Endothelial cell of umbilical vein (primary cell): ENCODE measurements at regions not wholly inside any gene's neighbourhood (a gene's known extent, or its start where the extent isn't known, plus 50 kb on each side); places are given as distances from the start of the nearest gene placed in this dataset.

Source experiments
- BruUV-seq: library from RNA; stranded (reverse); fragments of 400-500 nt; replicated peaks from 2 replicates; lab custom pipeline; 2021; lab: Mats Ljungman, UMichigan
- CTCF ChIA-PET: fragments of 300-600, 350-600 bp; sonication (Branson Sonifier 250); formaldehyde crosslinking; loops from one replicate; lab custom pipeline; 2021; ENCODE audit warnings: antibody characterized with exemption, inconsistent platforms; lab: Charles Lee
- POLR2A ChIA-PET: fragments of 300-600, 350-600 bp; sonication (Branson Sonifier 250); formaldehyde crosslinking; loops from one replicate; lab custom pipeline; 2021; ENCODE audit warnings: antibody characterized with exemption, inconsistent platforms; lab: Charles Lee
- DNase-seq: peaks from one replicate; pipeline ENCODE4 v3.0.0-alpha.2; 2011; ENCODE audit warnings: low read depth, low spot score
- FAIRE-seq: peaks from 2 replicates; lab custom pipeline; 2011; peaks lifted over from hg19 to GRCh38; lab: Jason Lieb, UNC
- H2AFZ ChIP-seq: 2 replicates; pipeline ENCODE4 v1.6.0; 2012; ENCODE audit warnings: low read depth, low read length, control low read depth, inconsistent platforms
- H3K27ac ChIP-seq: 2 replicates; pipeline ENCODE4 v1.5.1; 2011; ENCODE audit warnings: low read depth, mild to moderate bottlenecking, control low read depth, low read length, moderate library complexity; ENCODE audit not compliant: insufficient read depth
- H3K27me3 ChIP-seq, 2 experiments: 2 replicates each; pipeline versions ENCODE4 v1.6.0 to v1.6.1; 2011; ENCODE audit warnings: low read length in 2 of 2, mixed read lengths in 1 of 2; ENCODE audit not compliant: control insufficient read depth in 2 of 2, insufficient read depth in 2 of 2
- H3K36me3 ChIP-seq, 2 experiments: 2 replicates in 1 of 2; 3 replicates in 1 of 2; pipeline ENCODE4 v1.5.1; 2011; ENCODE audit warnings: low read length in 2 of 2, mild to moderate bottlenecking in 1 of 2, moderate library complexity in 1 of 2; ENCODE audit not compliant: control insufficient read depth in 2 of 2, insufficient read depth in 2 of 2; ENCODE audit errors: extremely low read depth in 1 of 2
- H3K4me1 ChIP-seq: 3 replicates; pipeline ENCODE4 v1.5.1; 2011; ENCODE audit warnings: mild to moderate bottlenecking, low read length; ENCODE audit not compliant: control insufficient read depth, insufficient read depth; ENCODE audit errors: extremely low read depth
- H3K4me2 ChIP-seq: 2 replicates; pipeline ENCODE4 v1.6.1; 2011; ENCODE audit warnings: low read length, control low read depth, mixed read lengths; ENCODE audit not compliant: insufficient read depth
- H3K4me3 ChIP-seq, 3 experiments: fragments of 200-600 bp in 1 of 3; sonication (generic), shearing (Covaris generic) in 1 of 3; replicated peaks in 1 of 3; 2 replicates each; pipeline ENCODE4 v1.5.1; 2011 to 2016; ENCODE audit warnings: control low read depth in 3 of 3, low read length in 3 of 3, mild to moderate bottlenecking in 2 of 3, inconsistent platforms in 1 of 3, low read depth in 1 of 3, moderate library complexity in 1 of 3; ENCODE audit not compliant: insufficient read depth in 1 of 3
- H3K79me2 ChIP-seq: 2 replicates; pipeline ENCODE4 v1.6.0; 2012; ENCODE audit warnings: low read length, inconsistent platforms; ENCODE audit not compliant: control insufficient read depth, insufficient read depth
- H3K9ac ChIP-seq: replicated peaks from 2 replicates; pipeline ENCODE3; 2011; ENCODE audit warnings: low read length, control low read depth; ENCODE audit not compliant: insufficient read depth; ENCODE audit errors: extremely low read depth
- H3K9me1 ChIP-seq: replicated peaks from 3 replicates; pipeline ENCODE4 v1.6.0; 2011; ENCODE audit warnings: mild to moderate bottlenecking, low read length; ENCODE audit not compliant: control insufficient read depth, insufficient read depth; ENCODE audit errors: extremely low read depth
- H3K9me3 ChIP-seq: replicated peaks from 2 replicates; pipeline ENCODE4 v1.5.1; 2012; ENCODE audit warnings: low read length, inconsistent platforms; ENCODE audit not compliant: control insufficient read depth, insufficient read depth
- H4K20me1 ChIP-seq: replicated peaks from 2 replicates; pipeline ENCODE3; 2011; ENCODE audit warnings: mild to moderate bottlenecking, low read length; ENCODE audit not compliant: control insufficient read depth, insufficient read depth; ENCODE audit errors: extremely low read depth
- CTCF ChIP-seq, 2 donors: IDR thresholded peaks; 1 replicate in 1 of 2; 2 replicates in 1 of 2; pipeline ENCODE4 v1.5.1; 2011; ENCODE audit warnings: low read length in 2 of 2, mild to moderate bottlenecking in 2 of 2, moderate library complexity in 2 of 2, control low read depth in 1 of 2, inconsistent platforms in 1 of 2, low read depth in 1 of 2; ENCODE audit not compliant: insufficient read depth in 1 of 2; ENCODE audit errors: extremely low read depth in 1 of 2
- EZH2 ChIP-seq: IDR thresholded peaks from 2 replicates; pipeline ENCODE4 v1.6.1; 2012; ENCODE audit warnings: borderline replicate concordance, low read depth, mild to moderate bottlenecking, moderate library complexity, low read length, inconsistent platforms; ENCODE audit not compliant: severe bottlenecking
- FOS ChIP-seq: IDR thresholded peaks from 2 replicates; pipeline ENCODE4 v1.6.1; 2011; ENCODE audit warnings: mild to moderate bottlenecking, low read length, moderate library complexity, borderline replicate concordance; ENCODE audit not compliant: insufficient read depth
- GATA2 ChIP-seq: IDR thresholded peaks from 2 replicates; pipeline ENCODE4 v1.7.0; 2011; ENCODE audit warnings: low read depth, mild to moderate bottlenecking, moderate library complexity, mixed read lengths, low read length; ENCODE audit not compliant: insufficient read length, insufficient read depth
- JUN ChIP-seq: IDR thresholded peaks from 2 replicates; pipeline ENCODE4 v1.6.1; 2011; ENCODE audit warnings: borderline replicate concordance, low read depth; ENCODE audit not compliant: insufficient read length, insufficient read depth
- MAX ChIP-seq: IDR thresholded peaks from 2 replicates; pipeline ENCODE4 v1.6.1; 2011; ENCODE audit not compliant: insufficient read depth, insufficient read length
- MYC ChIP-seq: IDR thresholded peaks from one replicate; pipeline ENCODE4 v1.6.1; 2011; ENCODE audit warnings: mild to moderate bottlenecking, low read depth, low read length
- POLR2A ChIP-seq: IDR thresholded peaks from 2 replicates; pipeline ENCODE4 v1.6.1; 2012; ENCODE audit warnings: low read depth, mild to moderate bottlenecking, control low read depth, low read length
- POLR2AphosphoS5 ChIP-seq: IDR thresholded peaks from 2 replicates; pipeline ENCODE4 v1.6.1; 2012; ENCODE audit warnings: low read depth, mild to moderate bottlenecking, control low read depth, low read length, moderate library complexity; ENCODE audit not compliant: insufficient read depth
- dilution Hi-C: fragments of 300-500 bp; cut with MboI; formaldehyde crosslinking; loops from one replicate; pipeline ENCODE4 v1.15.0; 2019; ENCODE audit warnings: low sequenced_read_pairs; ENCODE audit not compliant: extremely low pct_ligation_motif_present
- intact Hi-C: fragments of 100-400 bp; cut with micrococcal nuclease; formaldehyde crosslinking; loops from one replicate; pipeline ENCODE4 v1.10.0; 2022

GRCh38 chr5:72598401-72599064 lies 91.3 kb upstream of the ZNF366 start:
- intact Hi-C loops = no loop called here
- FAIRE-seq = no peak
- POLR2A ChIA-PET = no interaction called here

GRCh38 chr5:72597456-72597948 lies 90.3 kb upstream of the ZNF366 start:
- H3K27me3 ChIP-seq = no peaks in the 10 kb centered on the region
- peak; percentile 53 for TF ChIP-seq JUN
- no peak for TF ChIP-seq EZH2
- no peak for TF ChIP-seq MYC
- TF ChIP-seq POLR2AphosphoS5 = peak; percentile 54
- TF ChIP-seq FOS = peak; percentile 51
- peak; percentile 83 for TF ChIP-seq GATA2
- TF ChIP-seq MAX = peak; percentile 24
- no peak for TF ChIP-seq POLR2A
- no peak for TF ChIP-seq CTCF (IDR thresholded peaks at IDR 0.05; ENCODE audit: extremely low read depth in 1 of 2, insufficient read depth in 1 of 2, low read depth in 1 of 2, low read length in 2 of 2)
- peak overlapping the region; percentile 23 for H2AFZ ChIP-seq
- ChIA-PET POLR2A (interaction anchor here (0.5 to 1.1 kb wide), 3 partner anchors 9 to 67 kb away, joined by 3 to 4 read pairs (median 3); no protein-coding TSS in a partner anchor), CTCF (interaction anchor here (0.9 to 1.5 kb wide), 6 partner anchors 14 to 222 kb away, joined by 3 to 6 read pairs (median 4); no protein-coding TSS in a partner anchor)
- dilution Hi-C loops = loop anchor here (25.0 kb wide), 1 partner anchor 215 kb away; the partner anchor contains the start of gene TNPO1
- no peaks in the 10 kb centered on the region for H3K36me3 ChIP-seq
- no peaks in the 10 kb centered on the region for H3K79me2 ChIP-seq
- peaks cover 60% of the 10 kb centered on the region for H3K4me1 ChIP-seq
- H3K9me1 ChIP-seq = no peaks in the 10 kb centered on the region
- no peaks in the 10 kb centered on the region for H3K9me3 ChIP-seq
- no peak overlapping the region for H3K4me3 ChIP-seq
- DNase-seq = peak; percentile 94
- intact Hi-C loops = loop anchor here (1.0 to 2.0 kb wide), 2 partner anchors 41 to 145 kb away; no protein-coding TSS in a partner anchor
- peak; percentile 61 for FAIRE-seq
- H3K9ac ChIP-seq = peak overlapping the region; percentile 67
- peak overlapping the region; percentile 88 for H3K27ac ChIP-seq
- H3K4me2 ChIP-seq = no peak overlapping the region
- H4K20me1 ChIP-seq = no peaks in the 10 kb centered on the region
- BruUV-seq = TSS peak; percentile 39

More at GRCh38 chr5:72598401-72599064, 91.3 kb upstream of the ZNF366 start:
- peaks cover 70% of the 10 kb centered on the region for H3K4me1 ChIP-seq
- no peak overlapping the region for H3K9ac ChIP-seq
- H3K36me3 ChIP-seq = no peaks in the 10 kb centered on the region
- TF ChIP-seq GATA2 (peak; percentile 19), EZH2 (no peak)
- no peaks in the 10 kb centered on the region for H3K9me1 ChIP-seq
- H2AFZ ChIP-seq = no peak overlapping the region
- BruUV-seq = no TSS peak
- H3K9me3 ChIP-seq = no peaks in the 10 kb centered on the region
- H4K20me1 ChIP-seq = no peaks in the 10 kb centered on the region
- H3K79me2 ChIP-seq = no peaks in the 10 kb centered on the region
- CTCF ChIA-PET = interaction anchor here (1.1 to 1.5 kb wide), 3 partner anchors 13 to 232 kb away, joined by 3 to 6 read pairs (median 6); no protein-coding TSS in a partner anchor
- dilution Hi-C loops = loop anchor here (25.0 kb wide), 1 partner anchor 214 kb away; the partner anchor contains the start of gene TNPO1
- H3K4me3 ChIP-seq = no peak overlapping the region
- DNase-seq = peak; percentile 26
- peak overlapping the region; percentile 88 for H3K27ac ChIP-seq
- H3K4me2 ChIP-seq = no peak overlapping the region
- H3K27me3 ChIP-seq = no peaks in the 10 kb centered on the region
